ENCODE measurements at regions not wholly inside any gene's neighbourhood (a gene's known extent, or its start where the extent isn't known, plus 50 kb on each side); places are given as distances from the start of the nearest gene placed in this dataset.

DNA sequence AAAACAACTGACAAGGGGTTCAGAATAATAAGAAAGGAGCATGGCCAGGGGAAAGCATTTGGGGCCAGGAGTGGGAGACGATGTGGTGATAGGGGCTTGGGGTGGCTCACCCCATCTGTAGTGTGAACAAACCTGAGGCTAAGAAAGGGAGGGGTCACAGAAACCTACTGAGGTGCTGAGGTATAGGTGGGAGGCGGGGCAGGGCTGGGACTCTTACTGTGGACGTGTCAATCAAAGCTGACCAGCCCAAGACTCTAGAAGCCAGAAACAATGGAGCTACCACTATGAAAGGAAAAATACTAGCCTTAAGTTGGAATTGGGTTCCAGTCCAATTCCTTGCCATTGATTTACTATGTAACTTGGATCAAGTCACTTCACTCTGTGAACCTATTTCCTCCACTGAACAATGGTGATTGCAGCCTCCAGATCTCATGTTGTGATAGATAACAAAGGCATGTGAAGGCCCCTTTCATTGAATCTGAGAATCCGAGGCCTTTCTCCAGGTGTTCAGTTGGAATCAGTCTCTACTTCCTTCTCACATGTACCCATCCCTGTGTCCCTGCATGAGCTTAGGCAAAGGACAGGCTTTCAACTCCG, 260.9 kb upstream of the HES1 start:
- no peak for DNase-seq (ENCODE audit: low spot score)

DNA sequence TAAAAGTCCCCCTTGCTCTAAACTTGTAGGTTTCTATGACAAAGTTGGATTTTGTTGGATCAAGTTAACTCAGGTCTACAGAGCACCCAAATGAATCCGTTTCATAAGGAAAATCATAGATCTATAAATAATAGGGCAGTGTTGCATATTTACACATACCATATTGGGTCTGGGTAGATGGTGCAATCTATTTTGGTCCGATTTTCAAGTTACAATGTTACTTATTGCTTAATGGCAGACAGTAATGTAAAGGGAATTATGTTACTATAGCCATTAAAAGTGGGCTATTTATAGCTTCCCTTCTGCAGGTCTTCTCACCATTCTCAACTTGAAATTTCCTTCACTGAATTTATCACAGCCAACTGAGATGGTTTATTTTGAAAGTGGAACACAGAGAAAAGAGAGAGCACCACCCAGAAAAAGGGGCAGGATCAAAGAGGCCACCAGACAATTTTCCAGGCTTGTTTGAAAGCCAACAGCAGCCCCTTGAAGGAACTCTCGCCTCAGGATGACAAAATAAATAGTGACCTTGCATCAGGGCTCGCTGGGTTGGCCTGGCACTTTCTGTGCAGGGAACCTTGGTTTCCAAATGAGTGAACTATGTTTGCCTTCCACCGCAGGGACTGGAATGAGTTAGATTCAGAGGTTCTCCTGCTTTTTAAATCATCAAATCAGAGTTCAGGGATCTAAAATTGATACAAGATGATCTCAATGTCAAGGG, 260.2 kb upstream of the HES1 start:
- no peak for DNase-seq (ENCODE audit: low spot score)

DNA sequence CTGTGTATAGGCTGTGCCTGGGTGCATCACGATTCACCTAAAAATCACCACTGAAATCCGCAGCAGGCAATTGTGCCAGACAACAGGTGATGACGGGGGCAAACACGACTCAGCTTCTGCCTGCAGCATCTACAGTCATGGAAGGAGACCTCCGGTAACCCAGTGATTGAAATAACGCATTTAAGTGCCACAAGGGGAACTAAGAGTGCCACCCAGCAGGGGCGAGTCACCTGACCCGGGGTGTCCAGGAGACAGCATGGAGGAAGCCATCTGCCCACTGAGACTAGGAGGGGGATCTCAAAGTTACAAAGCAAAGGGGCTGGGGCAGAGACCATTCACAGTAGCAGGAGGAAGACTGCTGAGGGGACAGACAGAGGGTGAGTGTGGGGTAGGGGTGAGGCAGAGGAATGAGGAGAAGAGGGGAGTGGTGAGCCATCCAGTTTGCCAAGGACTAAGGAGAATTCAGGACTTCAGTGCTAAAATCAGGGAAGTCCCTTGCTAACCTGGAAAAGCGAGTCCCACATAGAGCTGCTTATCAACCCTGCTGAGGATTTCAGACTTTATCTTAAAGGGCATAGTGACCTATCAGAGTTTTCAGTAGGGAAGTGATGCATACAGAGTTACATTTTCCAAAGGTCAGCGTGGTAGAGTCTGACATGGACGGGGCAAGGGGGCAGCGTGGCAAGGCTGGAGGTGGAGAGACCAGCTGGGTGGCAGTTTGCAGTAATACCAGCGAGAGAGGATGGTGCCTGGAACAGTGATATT, 256.7 kb upstream of the HES1 start:
- DNase-seq (ENCODE audit: low spot score), result no peak

DNA sequence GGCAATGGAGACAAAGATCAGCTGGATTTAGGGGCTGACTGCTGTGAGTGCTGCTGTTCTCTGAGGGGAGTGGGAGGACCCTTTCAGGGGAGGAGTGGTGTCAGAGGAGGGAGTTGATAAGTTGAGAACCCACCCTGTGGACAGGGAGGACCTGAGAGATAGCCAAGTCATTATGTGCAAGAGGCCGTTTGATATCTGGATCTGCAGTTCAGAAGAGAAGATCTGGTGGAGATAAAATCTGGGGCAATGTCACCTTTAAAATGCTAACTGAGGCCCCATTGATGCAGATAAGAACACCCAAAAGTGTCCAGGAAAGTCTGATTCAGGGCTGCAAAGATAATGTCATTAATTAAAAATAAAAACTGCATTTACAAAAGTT, 256.1 kb upstream of the HES1 start:
- no peak for DNase-seq (ENCODE audit: low spot score)

DNA sequence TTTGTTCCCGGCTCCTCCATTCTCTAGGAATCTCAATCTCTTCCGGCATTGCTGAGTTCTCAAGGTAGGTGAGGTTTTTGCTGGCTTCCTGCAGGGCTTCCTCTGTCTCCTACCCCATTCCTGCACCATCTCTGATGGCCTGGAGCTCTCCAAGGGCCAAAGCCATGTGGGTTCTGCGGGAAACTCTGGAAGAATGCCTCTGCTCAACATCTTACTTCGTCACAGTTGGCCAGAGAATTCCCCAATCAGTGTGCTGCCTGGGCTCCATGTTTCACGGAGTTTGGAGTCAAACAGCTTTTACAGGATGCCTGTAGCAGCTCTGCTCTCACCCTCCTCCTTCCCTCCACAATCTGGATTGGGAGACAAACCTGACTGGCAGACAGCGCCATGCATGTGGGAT, 253.9 kb upstream of the HES1 start:
- DNase-seq (ENCODE audit: low spot score), result no peak

DNA sequence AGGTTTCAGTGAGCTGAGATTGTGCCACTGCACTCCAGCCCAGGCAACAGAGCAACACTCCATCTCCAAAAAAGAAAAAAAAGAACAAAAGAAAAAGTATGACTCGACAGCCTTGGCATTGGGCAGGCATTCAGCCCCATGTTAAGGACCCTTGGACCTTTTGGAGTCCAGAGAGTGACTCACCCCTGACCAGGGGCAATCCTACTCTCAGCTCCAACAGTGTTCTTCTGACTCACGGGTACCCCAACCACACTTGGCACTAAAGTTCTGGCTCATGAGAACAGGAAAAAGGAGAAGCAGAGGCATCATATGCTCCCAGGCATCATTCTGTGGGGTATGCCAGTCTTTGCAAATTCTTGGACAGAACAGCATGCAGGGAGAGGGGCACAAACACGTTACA, 252.4 kb upstream of the HES1 start:
- peak; percentile 50 for DNase-seq (ENCODE audit: low spot score)

DNA sequence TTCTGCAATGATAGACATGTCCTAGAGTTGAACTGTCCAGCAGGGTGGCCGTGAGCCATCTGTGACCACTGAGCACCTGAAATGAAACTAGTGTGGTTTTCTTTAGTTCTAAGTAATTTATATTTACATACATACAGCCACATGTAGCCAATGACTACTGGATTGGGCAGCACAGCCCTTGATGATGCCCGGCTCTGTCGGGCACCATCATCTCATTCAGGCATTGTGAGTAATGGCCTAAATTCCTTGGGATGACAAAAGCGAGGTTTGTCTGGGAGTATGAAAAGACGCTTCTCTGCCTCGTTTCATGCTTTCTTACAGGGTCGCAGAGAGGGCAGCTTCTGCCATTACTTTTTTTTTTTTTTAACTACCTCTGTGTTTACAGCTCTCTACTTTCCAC, 251.9 kb upstream of the HES1 start:
- DNase-seq (ENCODE audit: low spot score), result no peak

DNA sequence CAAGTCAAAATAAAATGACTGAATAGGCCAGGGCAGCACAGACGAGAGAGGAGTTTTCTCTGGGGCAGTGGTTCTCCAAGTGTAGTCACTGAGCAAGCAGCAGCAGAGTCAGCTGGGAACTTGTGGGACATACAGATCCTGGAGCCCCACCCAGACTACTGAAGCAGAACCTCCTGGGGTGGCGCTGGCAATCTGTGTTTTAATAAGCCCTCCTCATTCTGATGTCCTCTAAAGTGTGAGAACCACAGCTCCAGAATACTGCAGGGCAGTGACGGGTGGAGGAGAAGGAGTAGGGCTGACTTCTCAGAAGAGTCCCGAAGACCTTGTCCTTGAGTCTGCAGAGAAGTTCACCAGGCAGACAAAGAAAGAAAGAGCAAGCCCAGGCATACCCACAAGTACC, 251.3 kb upstream of the HES1 start:
- no peak for DNase-seq (ENCODE audit: low spot score)

DNA sequence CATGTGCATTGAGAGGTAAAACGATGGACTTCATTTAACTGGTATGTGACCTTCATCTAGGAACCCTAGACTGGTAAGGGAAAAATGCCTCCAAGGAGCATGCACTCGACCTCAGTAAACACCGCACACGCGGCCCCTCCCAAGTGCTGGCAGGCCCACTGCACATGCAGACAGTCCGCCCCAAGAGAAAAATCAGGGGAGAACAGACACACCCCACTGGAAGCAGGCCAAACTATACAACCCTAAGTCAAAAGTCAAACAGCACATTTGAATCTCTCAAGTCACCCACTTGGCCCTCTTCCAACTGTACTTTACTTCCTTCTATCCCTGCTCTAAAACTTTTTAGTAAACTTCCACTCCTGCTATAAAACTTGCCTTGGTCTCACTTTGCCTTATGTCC, 250.1 kb upstream of the HES1 start:
- no peak for DNase-seq (ENCODE audit: low spot score)

DNA sequence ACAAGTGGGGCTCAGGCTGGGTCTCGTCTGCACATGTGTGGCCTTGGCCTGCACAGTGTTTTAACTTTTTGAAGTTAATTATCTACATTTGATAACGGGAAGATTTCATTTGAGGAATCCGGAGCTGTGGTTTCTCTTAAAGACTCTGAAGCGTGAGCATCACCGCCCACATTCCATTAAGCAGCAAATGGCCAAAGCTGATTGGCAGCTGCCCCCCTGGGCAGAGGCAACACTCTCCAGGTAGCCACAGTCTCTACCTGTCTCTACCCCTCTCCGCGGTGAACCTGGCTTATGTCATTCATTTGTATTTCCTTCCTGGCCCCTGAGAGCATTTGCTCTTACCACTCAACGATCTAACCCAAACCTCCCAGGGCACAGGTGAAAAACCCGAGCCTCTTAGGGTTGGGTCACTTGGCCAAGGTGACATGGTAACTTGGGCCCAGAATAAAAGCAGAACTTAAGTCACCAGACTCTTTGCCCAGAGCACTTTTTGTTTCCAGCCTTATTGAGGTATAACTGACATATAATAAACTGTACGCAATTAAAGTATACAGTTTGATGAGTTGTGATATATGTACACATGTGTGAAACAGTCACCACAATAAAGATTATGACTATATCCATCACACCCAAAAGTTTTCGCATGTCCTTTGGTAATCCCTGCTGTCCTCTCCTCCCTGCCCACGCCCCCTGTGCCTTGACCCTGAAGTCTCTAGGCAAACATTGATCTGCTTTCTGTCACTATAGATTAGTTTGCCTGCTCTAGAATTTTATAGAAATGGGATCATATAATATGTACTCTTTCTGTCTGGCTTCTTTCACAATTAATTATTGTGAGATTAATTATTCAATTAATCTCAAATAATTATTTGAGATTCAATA, 245.7 kb upstream of the HES1 start:
- no peak for DNase-seq (ENCODE audit: low spot score)

DNA sequence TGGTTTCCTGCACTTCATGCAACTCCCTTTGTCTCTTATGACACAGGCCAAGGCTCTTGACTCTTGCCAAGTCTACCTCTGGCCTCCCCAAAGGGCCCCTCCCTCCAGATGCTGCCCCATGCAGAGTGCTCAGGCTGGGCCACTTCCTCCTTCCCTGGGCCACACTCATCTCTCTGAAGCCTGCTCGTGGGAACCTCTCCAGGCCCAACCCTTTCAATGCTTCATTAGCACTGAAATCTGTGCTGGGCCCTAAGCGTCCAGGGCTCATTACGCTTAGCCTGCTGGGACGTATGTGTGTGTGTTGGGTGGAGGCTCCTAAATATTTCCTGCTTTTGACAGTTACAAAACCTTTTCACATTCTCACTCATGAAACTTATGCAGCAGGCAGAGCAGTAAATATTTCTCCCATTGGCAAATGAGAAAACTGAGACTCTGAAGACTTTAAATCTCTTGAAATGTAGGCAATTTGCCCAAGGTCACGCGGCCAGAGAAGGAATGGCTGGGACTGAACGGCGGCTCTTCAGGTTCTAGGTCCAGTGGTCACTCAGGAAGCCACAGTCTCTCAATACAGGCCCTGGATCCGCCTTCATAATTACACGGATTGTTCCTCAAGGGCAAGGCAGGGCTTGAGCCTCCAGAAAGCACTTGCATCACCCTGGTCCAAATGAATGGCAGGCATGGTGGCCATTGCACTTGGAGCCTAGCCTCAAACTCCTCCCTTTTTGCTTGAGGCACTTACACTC, 241.7 kb upstream of the HES1 start:
- no peak for DNase-seq (ENCODE audit: low spot score)

DNA sequence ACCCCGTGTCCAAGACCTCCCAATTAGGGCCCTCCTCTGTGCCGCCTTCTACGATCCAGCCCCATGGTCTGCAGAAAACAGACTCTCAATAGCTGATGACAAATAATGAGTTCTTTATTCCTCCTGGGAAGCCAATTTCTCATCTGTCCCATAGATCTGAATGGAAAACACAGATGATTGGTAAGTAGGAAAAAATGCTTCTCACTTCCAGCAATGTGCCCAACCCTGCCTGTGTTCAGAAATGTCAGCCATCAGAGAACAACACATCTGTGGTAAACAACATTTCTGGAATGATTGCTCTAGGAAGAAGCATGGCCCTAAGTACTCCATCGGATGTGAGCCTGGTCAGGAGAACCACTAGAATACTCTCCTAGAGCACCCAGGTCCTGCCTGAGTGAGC, 240.5 kb upstream of the HES1 start:
- DNase-seq (ENCODE audit: low spot score), result no peak

DNA sequence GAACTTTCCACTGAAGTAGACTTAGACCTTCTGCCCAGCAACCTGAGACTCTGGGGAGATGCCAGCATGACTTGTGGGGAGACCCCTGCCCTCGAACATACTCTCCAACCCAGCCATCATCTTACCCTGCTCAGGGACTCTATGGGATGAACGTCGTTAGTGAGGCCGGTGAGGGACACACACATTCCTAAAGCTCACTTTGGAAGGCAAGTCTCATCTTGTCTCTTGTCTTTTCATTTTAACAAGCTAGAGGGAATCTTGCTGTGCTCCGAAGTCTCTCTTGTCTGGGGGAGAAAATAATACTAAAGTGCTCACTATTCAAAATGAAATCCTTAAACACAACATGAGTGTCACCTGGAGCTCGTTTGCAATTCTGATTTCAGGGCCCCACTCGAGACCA, 239.5 kb upstream of the HES1 start:
- no peak for DNase-seq (ENCODE audit: low spot score)

DNA sequence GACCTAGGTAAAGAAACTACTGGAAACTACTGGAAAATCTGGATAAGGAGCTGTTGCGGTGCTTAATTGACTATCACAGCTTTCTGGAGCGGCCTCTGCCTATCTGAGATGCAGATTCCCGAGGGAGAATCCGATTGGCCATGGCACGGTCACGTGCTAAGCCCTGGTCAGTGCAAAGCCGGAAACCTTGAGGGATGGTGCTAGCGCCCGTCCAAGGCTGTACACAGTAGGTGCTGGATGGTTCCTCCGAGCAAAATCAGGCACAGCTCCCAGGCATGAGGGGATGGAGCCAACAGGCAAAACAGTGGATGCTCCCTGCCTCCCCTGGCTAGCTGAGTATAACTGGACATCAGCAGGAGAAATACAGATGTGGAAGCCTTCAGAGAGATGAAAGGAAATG, 238.7 kb upstream of the HES1 start:
- DNase-seq (ENCODE audit: low spot score), result no peak

DNA sequence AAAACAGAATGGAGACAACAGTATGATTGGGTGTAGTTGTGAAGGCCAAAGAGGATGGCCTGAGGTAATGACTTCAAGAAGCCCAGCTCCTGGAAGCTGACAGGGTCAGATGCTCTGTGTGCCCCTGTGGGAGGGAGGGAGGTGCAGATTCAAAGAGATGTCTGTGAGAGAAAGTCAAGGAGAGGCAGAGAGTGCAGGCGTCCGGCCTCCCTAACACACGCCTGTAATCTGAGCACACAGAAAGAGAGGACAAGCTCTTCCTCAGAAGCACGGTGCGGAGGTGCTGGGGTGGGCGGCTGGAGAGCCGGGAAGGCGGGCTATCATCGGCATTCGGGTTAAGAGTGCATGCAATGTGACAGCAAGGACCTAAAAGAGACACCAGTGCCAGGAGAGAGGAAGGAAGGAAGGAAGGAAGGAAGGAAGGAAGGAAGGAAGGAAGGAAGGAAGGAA, 238.2 kb upstream of the HES1 start:
- no peak for DNase-seq (ENCODE audit: low spot score)

DNA sequence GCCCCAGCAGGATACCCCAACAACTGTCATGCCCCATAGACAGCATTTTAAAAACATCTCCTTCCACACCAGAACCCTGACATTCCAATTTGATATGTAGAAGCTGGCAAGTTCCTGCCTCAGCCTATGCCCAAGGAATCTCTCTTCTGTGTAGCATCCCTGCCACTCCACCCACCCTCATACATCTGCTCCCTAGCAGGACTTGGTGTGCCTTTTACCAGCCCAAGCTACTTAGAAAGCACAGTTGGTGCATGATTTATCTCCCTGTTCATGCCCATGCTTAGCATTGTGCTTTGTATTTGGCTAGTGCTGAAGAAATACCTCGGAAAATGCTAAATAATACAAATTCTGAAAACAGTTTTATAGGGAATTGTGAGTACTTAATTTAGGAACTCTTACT, 236.9 kb upstream of the HES1 start:
- DNase-seq (ENCODE audit: low spot score), result no peak

DNA sequence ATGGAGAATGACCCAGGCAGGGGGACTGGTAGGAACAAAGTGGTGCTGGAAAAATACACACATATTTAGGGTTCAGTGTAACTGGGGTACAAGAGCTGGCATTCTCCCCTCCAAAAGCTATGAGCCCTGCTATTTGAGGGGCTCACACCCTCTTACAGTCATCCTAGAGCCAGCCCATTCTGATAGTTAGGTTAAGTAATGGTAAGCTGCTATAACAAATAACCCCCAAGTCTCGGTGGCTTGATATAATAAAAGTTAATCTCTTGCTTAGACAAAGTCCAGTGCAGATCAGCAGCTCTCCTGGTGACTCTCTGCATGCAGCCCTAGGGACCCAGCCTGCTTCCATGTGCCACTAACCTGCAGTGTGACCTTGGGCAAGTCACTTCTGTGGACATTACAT, 234.9 kb upstream of the HES1 start:
- no peak for DNase-seq (ENCODE audit: low spot score)

DNA sequence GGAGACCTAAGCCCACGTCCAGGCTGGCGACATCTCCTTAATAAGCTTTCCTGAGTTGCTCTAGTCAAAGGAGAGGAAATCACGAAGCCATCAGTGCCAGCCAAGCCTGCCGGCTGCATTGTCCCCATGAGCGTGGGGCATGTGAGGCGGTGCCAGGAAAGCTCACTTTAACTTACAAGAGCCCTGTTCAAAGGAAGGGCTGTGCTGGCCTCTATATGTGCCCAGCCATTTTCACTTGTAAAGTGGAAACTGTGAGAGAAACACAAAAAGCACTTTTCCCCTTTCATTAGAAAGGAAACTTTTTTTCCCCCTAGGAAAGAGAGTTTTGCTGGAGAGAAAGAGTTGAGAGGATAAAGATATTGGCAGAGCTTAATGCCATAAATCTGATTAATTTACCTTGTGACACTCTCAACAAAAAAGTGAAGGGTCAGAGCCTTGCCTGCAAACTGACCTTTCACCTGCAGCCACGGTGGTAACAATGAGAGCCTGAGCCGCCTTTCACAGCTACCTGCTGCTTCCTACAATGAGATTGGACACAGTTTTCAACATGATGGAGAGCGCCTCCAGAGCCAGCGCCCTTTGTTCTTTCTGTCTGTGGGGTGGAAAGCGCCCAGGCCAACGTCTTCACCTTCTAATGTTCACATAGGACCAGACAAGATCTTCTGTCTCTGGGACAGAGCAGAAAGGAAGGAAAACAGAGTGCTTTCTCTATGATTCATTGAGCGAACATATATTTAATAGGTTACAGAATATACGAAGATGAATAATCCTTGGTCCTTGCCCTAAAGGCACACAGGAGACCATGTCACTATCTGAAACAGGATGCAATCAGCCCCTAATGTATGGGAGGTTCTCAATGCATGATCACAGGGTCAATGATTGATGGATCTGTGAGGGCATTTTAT, 233.1 kb upstream of the HES1 start:
- DNase-seq (ENCODE audit: low spot score), result no peak

DNA sequence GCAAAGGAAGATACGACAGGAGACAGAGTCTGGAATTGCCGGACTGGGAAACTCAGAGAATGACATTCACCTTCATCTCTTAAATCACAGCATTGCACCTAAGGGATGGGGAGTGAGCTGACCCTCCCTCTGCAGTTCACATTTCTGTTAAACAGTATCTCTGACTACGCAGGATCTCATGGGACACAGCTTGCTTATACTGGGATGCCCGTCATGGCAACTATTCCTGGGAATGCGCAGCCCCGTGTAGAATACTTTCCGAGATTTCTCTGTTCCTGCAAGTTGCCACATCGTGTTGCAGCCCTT, 232.5 kb upstream of the HES1 start:
- no peak for DNase-seq (ENCODE audit: low spot score)

DNA sequence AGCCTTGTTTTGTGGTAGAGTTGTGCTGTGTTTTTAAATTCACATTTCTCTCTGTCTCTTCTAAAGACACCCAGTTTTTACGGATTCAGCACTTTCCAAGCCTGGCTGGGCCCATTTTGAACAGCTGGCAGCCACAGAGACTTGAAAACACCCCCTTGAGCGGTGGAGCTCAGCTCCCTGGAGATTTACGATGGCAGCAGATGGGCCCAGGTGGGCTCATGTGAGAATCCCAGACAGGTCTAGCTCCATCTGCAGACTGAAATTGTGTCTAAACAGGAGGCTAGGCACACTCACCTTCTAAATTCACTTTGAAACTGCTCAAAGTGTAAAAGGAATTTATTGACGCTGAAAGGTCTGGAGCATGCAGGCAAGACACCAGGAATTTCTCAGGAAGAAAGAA, 232.0 kb upstream of the HES1 start:
- DNase-seq (ENCODE audit: low spot score), result no peak
